ENCODE measurements at regions not wholly inside any gene's neighbourhood (a gene's known extent, or its start where the extent isn't known, plus 50 kb on each side); places are given as distances from the start of the nearest gene placed in this dataset.

DNA sequence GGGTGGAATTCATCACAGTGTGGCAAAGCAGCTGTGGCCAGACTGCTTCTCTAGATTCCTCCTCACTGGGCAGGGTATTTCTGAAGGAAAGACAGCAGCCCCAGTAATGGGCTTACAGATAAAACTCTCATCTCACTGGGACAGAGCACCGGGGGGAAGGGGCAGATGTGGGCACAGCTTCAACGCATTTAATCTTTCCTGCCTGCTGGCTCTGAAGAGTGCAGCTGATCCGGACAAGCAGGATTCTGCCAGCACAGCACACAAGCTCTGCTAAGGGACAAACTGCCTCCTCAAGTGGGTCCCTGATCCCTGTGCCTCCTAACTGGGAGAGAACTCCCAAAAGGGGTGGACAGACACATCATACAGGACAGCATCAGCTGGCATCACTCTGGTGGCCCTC is 779.9 kb upstream of the CNTNAP5 start:
- no peak for DNase-seq

DNA sequence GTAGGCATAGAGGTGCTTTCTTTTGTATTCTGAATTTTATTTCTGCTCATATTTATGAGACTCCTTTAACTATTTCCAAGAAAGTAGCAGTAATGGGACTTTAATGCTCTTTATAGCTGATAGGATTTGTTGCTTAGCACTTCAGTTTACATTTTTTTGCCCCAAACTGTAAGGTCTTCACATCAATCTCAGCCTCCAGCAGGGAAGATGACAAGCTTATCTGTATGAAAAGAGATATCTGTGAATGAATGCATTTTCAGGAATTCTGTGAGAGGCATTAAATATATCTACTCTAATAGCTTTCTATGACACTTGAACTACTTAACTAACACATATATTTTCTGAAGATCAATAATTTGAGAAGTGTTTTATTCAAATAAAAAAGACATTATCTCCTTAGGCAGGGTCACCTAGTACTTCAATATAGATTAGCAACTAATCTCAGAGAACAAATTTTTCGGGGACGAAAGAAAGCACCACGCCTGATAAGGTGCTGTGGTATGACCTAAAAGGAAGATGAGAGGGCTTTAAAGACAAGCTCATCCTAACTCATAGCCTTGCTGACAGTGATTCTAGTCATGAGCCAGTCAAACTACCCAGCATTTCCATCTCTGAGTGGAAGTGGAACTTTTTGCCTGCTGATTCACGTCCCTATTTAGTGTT is 766.1 kb upstream of the CNTNAP5 start:
- no peak for DNase-seq

DNA sequence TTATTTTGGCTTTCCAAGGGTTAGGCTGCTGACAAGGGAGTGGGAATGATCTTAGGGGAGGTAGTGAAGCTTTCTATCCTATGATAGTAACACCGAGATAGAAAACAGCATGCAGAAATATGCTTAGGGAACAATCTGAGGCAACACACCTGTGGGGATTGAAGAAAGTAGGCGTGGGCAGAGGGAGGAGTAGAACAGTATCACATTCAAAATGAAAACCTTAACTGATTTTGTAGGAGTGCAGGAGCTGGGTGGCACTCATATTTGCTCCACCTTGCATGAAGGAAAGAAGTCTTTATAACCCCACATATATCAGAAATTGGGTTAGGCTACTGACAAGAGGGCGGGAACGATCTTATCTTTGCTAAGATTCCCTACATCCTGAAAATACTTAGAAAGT is 762.2 kb upstream of the CNTNAP5 start:
- DNase-seq: no peak

DNA sequence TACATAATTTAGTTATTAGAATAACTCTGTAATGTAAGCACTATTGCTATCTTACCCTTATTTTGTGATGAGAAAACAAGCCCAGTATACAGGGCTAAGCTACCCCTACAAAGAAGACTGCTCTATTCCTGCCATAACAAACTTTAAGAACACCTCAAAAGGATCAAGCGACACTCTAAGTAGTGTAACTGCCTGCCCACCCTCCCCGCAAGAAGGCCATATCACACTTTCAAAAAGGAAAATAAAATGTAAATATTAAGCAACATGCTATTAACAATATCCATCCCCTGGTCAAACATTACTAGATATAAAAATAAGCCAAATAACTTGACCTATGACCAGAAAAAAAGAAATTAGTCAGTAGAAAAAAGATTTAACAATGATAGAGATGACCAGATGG is 741.7 kb upstream of the CNTNAP5 start:
- DNase-seq: no peak

DNA sequence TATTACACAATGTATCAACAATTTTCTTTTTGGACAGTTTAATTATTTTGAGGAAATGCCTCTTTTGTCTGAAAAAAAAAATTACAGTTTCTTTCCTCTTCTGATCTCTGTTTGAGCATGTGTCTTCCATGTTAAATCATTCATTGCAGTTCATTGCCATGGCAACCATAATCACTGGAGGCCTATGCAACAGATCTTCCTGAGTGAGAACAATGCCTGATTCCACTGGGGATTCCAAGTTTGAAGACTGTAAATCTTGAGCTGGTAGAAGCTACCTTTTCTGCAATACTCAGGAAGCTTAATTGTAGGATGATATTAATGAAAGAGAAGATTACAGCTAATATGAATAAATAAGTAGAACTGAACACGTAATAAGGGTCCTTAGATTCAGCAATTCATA is 721.4 kb upstream of the CNTNAP5 start:
- DNase-seq: no peak
